SK-N-MC (cell line): ENCODE measurements at regions not wholly inside any gene's neighbourhood (a gene's known extent, or its start where the extent isn't known, plus 50 kb on each side); places are given as distances from the start of the nearest gene placed in this dataset.

Source experiments
- EZH2 ChIP-seq: fragments of 200-600 bp; sonication (generic); IDR thresholded peaks from one replicate; pipeline ENCODE4 v1.6.1; 2017; ENCODE audit warnings: antibody characterized with exemption
- POLR2AphosphoS5 ChIP-seq: IDR thresholded peaks from 2 replicates; pipeline ENCODE4 v1.6.1; 2012; ENCODE audit warnings: mild to moderate bottlenecking, low read depth, low read length, borderline replicate concordance

GRCh38 chr3:148531836-148532235, 165.9 kb upstream of the AGTR1 start:
- no peak for TF ChIP-seq EZH2
- TF ChIP-seq POLR2AphosphoS5: no peak
